Fibroblast of lung (primary cell): ENCODE measurements at regions not wholly inside any gene's neighbourhood (a gene's known extent, or its start where the extent isn't known, plus 50 kb on each side); places are given as distances from the start of the nearest gene placed in this dataset.

Experiments
- DNase-seq, 2 donors: peaks; one replicate each; pipeline versions ENCODE4 v3.0.0 to v3.0.0-alpha.2; 2010; ENCODE audit warnings: low read depth in 2 of 2
- H2AFZ ChIP-seq: 2 replicates; pipeline ENCODE4 v1.5.1; 2012; ENCODE audit warnings: low read length, control low read depth, inconsistent platforms
- H3K27ac ChIP-seq: 2 replicates; pipeline ENCODE4 v1.5.1; 2011; ENCODE audit warnings: low read length, control low read depth; ENCODE audit not compliant: insufficient read depth
- H3K27me3 ChIP-seq: 2 replicates; pipeline ENCODE4 v1.5.1; 2011; ENCODE audit warnings: mild to moderate bottlenecking, low read length; ENCODE audit not compliant: control insufficient read depth, insufficient read depth
- H3K36me3 ChIP-seq: 2 replicates; pipeline ENCODE4 v1.5.1; 2011; ENCODE audit warnings: low read length; ENCODE audit not compliant: control insufficient read depth, insufficient read depth
- H3K4me1 ChIP-seq: 2 replicates; pipeline ENCODE4 v1.5.1; 2011; ENCODE audit warnings: low read length; ENCODE audit not compliant: control insufficient read depth, insufficient read depth; ENCODE audit errors: extremely low read depth
- H3K4me2 ChIP-seq: 2 replicates; pipeline ENCODE4 v1.5.1; 2011; ENCODE audit warnings: low read length, control low read depth; ENCODE audit not compliant: insufficient read depth; ENCODE audit errors: extremely low read depth
- H3K4me3 ChIP-seq, 4 experiments: fragments of 200-600 bp in 1 of 4; sonication (generic) in 1 of 4; replicated peaks in 1 of 4; 2 replicates each; pipeline ENCODE4 v1.5.1; 2011 to 2016; ENCODE audit warnings: low read length in 4 of 4, low read depth in 3 of 4, mild to moderate bottlenecking in 3 of 4, control low read depth in 2 of 4, inconsistent platforms in 1 of 4, mixed read lengths in 1 of 4; ENCODE audit not compliant: insufficient read depth in 1 of 4; ENCODE audit errors: control extremely low read depth in 1 of 4
- H3K79me2 ChIP-seq: 2 replicates; pipeline ENCODE4 v1.5.1; 2012; ENCODE audit warnings: mild to moderate bottlenecking, low read length, inconsistent platforms; ENCODE audit not compliant: control insufficient read depth, insufficient read depth
- H3K9ac ChIP-seq: 2 replicates; pipeline ENCODE4 v1.5.1; 2011; ENCODE audit warnings: mild to moderate bottlenecking, low read length, control low read depth; ENCODE audit not compliant: insufficient read depth
- H3K9me3 ChIP-seq: 2 replicates; pipeline ENCODE4 v1.5.1; 2012; ENCODE audit warnings: low read depth, low read length; ENCODE audit not compliant: control insufficient read depth, insufficient read depth
- H4K20me1 ChIP-seq: 2 replicates; pipeline ENCODE4 v1.5.1; 2011; ENCODE audit warnings: low read length; ENCODE audit not compliant: control insufficient read depth, insufficient read depth; ENCODE audit errors: extremely low read depth
- EZH2 ChIP-seq: IDR thresholded peaks from 2 replicates; pipeline ENCODE4 v1.5.1; 2012; ENCODE audit warnings: low read length, control low read depth, mild to moderate bottlenecking; ENCODE audit errors: missing control alignments
- TF ChIP-seq, protein P1 (sequence below), 2 donors: IDR thresholded peaks in 1 of 2; conservative IDR thresholded peaks in 1 of 2; 1 replicate in 1 of 2; 2 replicates in 1 of 2; pipeline ENCODE4 v1.5.1; 2011 to 2012; ENCODE audit warnings: low read length in 2 of 2, control low read depth in 1 of 2, inconsistent platforms in 1 of 2, low read depth in 1 of 2, mild to moderate bottlenecking in 1 of 2

GRCh38 chr2:173715441-173715840 is 249.7 kb downstream of the SP3 start:
- Histone ChIP-seq H3K4me2 (no peak overlapping the region), H2AFZ (no peak overlapping the region), H3K79me2 (no peaks in the 10 kb centered on the region), H4K20me1 (no peaks in the 10 kb centered on the region), H3K4me1 (no peaks in the 10 kb centered on the region), H3K9me3 (no peaks in the 10 kb centered on the region), H3K27me3 (peaks cover 2% of the 10 kb centered on the region), H3K4me3 (no peak overlapping the region), H3K9ac (no peak overlapping the region), H3K27ac (no peak overlapping the region), H3K36me3 (no peaks in the 10 kb centered on the region)
- TF ChIP-seq EZH2, result no peak
- TF ChIP-seq, protein P1, sequence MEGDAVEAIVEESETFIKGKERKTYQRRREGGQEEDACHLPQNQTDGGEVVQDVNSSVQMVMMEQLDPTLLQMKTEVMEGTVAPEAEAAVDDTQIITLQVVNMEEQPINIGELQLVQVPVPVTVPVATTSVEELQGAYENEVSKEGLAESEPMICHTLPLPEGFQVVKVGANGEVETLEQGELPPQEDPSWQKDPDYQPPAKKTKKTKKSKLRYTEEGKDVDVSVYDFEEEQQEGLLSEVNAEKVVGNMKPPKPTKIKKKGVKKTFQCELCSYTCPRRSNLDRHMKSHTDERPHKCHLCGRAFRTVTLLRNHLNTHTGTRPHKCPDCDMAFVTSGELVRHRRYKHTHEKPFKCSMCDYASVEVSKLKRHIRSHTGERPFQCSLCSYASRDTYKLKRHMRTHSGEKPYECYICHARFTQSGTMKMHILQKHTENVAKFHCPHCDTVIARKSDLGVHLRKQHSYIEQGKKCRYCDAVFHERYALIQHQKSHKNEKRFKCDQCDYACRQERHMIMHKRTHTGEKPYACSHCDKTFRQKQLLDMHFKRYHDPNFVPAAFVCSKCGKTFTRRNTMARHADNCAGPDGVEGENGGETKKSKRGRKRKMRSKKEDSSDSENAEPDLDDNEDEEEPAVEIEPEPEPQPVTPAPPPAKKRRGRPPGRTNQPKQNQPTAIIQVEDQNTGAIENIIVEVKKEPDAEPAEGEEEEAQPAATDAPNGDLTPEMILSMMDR (conservative IDR thresholded peaks at IDR 0.05 in 1 of 2, IDR thresholded peaks at IDR 0.05 in 1 of 2; ENCODE audit: low read depth in 1 of 2, low read length in 2 of 2), result no peak
- DNase-seq, result peak; percentile 45 to 48

DNA sequence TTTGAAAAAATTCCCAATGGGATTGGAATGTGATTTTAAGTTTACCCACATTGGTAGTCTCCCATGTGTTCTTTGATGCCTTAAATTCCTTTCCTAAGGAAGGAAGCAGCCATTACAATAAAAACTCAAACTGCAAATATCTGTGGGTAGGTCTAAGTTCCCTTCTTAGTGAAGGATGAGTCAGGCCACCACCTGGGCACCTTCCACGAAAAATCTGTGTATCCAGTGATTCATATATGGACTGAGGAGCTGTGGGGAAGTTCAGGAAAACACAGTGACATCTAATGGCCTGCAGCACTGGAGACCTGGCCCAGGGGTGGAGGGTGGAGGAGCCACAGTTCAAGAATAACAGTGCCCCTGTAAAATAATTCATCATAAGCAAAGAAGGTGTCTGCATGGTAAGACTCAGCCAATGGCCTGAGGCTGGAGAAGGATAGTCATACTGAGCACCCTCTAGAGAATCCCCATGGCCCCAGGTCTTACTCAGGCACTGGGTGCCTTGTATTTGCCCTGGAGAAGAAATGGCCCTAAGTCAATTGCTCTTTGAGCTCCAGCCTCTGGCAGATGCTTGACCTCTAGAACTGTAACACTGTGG is 248.6 kb downstream of the SP3 start:
- no peak overlapping the region for H3K4me3 ChIP-seq

GRCh38 chr2:173719471-173719870 is 245.7 kb downstream of the SP3 start:
- H3K4me1 ChIP-seq, result no peaks in the 10 kb centered on the region
- TF ChIP-seq, protein P1 (conservative IDR thresholded peaks at IDR 0.05 in 1 of 2, IDR thresholded peaks at IDR 0.05 in 1 of 2; ENCODE audit: low read depth in 1 of 2, low read length in 2 of 2), result no peak
- H3K27ac ChIP-seq, result no peak overlapping the region
- no peaks in the 10 kb centered on the region for H4K20me1 ChIP-seq
- no peak overlapping the region for H3K4me2 ChIP-seq
- H2AFZ ChIP-seq, result no peak overlapping the region
- peak in 1 of 2 donors; percentile 18 for DNase-seq
- H3K4me3 ChIP-seq, result no peak overlapping the region
- peaks cover 2% of the 10 kb centered on the region for H3K27me3 ChIP-seq
- H3K79me2 ChIP-seq, result no peaks in the 10 kb centered on the region
- H3K9ac ChIP-seq, result no peak overlapping the region
- no peaks in the 10 kb centered on the region for H3K36me3 ChIP-seq
- H3K9me3 ChIP-seq, result no peaks in the 10 kb centered on the region

More for the DNA sequence above, 248.6 kb downstream of the SP3 start:
- Histone ChIP-seq H3K36me3 (no peaks in the 10 kb centered on the region), H3K4me1 (no peaks in the 10 kb centered on the region), H3K27ac (no peak overlapping the region), H3K9ac (no peak overlapping the region), H2AFZ (no peak overlapping the region), H4K20me1 (no peaks in the 10 kb centered on the region), H3K27me3 (peaks cover 2% of the 10 kb centered on the region), H3K79me2 (no peaks in the 10 kb centered on the region), H3K4me2 (no peak overlapping the region), H3K9me3 (no peaks in the 10 kb centered on the region)
- peak in 1 of 2 donors; percentile 48 for DNase-seq
- no peak for TF ChIP-seq EZH2
- TF ChIP-seq, protein P1 (conservative IDR thresholded peaks at IDR 0.05 in 1 of 2, IDR thresholded peaks at IDR 0.05 in 1 of 2; ENCODE audit: low read depth in 1 of 2, low read length in 2 of 2), result no peak
